ENCODE measurements at regions not wholly inside any gene's neighbourhood (a gene's known extent, or its start where the extent isn't known, plus 50 kb on each side); places are given as distances from the start of the nearest gene placed in this dataset.

DNA sequence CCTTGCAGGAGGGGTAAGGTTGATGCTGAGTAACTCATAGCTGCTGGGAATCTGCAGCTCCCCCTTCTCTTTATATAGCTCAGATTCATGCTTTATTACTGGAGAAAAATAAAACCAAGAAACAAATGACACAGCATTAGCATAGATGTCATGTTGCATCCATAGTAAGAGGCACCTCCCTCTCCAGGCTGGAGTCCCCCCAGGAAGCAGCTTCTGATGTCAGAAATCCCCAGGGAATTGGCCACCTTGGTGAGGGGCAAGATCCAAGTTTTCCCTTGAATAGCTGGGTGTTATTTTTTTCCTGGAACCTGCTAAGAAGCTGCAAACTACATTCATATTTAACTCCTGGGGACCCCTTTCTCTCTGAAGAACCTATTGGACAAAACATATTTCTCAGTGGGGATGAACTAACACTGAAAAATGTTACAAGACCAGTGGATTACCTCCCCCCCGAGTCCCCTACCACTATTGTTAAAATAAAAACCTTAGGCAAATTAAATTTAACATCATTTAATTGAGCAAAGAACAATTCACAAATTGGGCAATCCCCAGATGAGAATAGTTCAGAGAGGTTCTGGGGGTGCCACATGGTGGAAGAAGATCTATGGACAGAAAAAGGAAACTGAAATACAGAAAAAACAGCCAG is 163.7 kb upstream of the NAMPT start:
- TF ChIP-seq, protein P1, sequence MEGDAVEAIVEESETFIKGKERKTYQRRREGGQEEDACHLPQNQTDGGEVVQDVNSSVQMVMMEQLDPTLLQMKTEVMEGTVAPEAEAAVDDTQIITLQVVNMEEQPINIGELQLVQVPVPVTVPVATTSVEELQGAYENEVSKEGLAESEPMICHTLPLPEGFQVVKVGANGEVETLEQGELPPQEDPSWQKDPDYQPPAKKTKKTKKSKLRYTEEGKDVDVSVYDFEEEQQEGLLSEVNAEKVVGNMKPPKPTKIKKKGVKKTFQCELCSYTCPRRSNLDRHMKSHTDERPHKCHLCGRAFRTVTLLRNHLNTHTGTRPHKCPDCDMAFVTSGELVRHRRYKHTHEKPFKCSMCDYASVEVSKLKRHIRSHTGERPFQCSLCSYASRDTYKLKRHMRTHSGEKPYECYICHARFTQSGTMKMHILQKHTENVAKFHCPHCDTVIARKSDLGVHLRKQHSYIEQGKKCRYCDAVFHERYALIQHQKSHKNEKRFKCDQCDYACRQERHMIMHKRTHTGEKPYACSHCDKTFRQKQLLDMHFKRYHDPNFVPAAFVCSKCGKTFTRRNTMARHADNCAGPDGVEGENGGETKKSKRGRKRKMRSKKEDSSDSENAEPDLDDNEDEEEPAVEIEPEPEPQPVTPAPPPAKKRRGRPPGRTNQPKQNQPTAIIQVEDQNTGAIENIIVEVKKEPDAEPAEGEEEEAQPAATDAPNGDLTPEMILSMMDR (IDR thresholded peaks at IDR 0.05; ENCODE audit: low read length) = no peak
- no peak for TF ChIP-seq EZH2 (IDR thresholded peaks at IDR 0.05; ENCODE audit: borderline replicate concordance, low read length)
